Heart left ventricle (tissue), 16 donors: ENCODE measurements at regions not wholly inside any gene's neighbourhood (a gene's known extent, or its start where the extent isn't known, plus 50 kb on each side); places are given as distances from the start of the nearest gene placed in this dataset.

Experiments used
- ATAC-seq, 4 donors: fragments of 200-7000 bp; cut with Tn5 transposase; one replicate each; pipeline ENCODE4 v1.9.1; 2020 to 2022; ENCODE audit warnings: moderate library complexity in 4 of 4, mild to moderate bottlenecking in 3 of 4, moderate number of reproducible peaks in 1 of 4
- DNase-seq, 5 donors: peaks; one replicate each; pipeline ENCODE4 v3.0.0-alpha.2; 2020
- H3K27ac ChIP-seq, 12 donors: fragments of 200-600 bp; sonication (generic) in 4 of 12; one replicate each; pipeline versions ENCODE4 v1.5.0 to v1.8.0; 2016 to 2022; ENCODE audit warnings: mild to moderate bottlenecking in 2 of 12
- H3K27me3 ChIP-seq, 9 donors: fragments of 200-600 bp; sonication (generic) in 2 of 9; one replicate each; pipeline versions ENCODE4 v1.5.1 to v1.8.0; 2016 to 2022; ENCODE audit warnings: mild to moderate bottlenecking in 3 of 9
- H3K36me3 ChIP-seq, 9 donors: fragments of 200-600 bp; sonication (generic) in 2 of 9; one replicate each; pipeline versions ENCODE4 v1.5.0 to v1.8.0; 2018 to 2022; ENCODE audit warnings: mild to moderate bottlenecking in 2 of 9
- H3K4me1 ChIP-seq, 12 donors: fragments of 200-600 bp; sonication (generic) in 4 of 12; one replicate each; pipeline versions ENCODE4 v1.5.0 to v1.8.0; 2016 to 2022; ENCODE audit warnings: mild to moderate bottlenecking in 3 of 12
- H3K4me3 ChIP-seq, 12 donors: fragments of 200-600 bp; sonication (generic) in 4 of 12; one replicate each; pipeline versions ENCODE4 v1.5.0 to v1.8.0; 2017 to 2022; ENCODE audit warnings: mild to moderate bottlenecking in 9 of 12, moderate library complexity in 4 of 12
- H3K9me3 ChIP-seq, 12 donors: fragments of 200-600 bp; sonication (generic) in 4 of 12; one replicate each; pipeline versions ENCODE4 v1.5.0 to v1.8.0; 2016 to 2022; ENCODE audit warnings: mild to moderate bottlenecking in 1 of 12
- CTCF ChIP-seq, 12 donors: fragments of 200-600 bp; sonication (generic) in 4 of 12; IDR thresholded peaks; one replicate each; pipeline versions ENCODE4 v1.5.0 to v1.8.0; 2018 to 2022; ENCODE audit warnings: antibody characterized with exemption in 12 of 12, mild to moderate bottlenecking in 5 of 12
- POLR2A ChIP-seq, 2 donors: fragments of 450-650 bp; IDR thresholded peaks; one replicate each; pipeline ENCODE4 v1.6.1; 2017; ENCODE audit warnings: antibody characterized with exemption in 2 of 2, mild to moderate bottlenecking in 2 of 2, moderate library complexity in 2 of 2
- WGBS, 4 donors: extraction: QIAGEN DNeasy Blood & Tissue Kit in 2 of 4; methylation state at CpG; one replicate each; pipeline versions ENCODE4 v1.1.5 to v1.1.7; 2013 to 2018; 5-methylcytosine and 5-hydroxymethylcytosine counted together
- intact Hi-C, 10 donors: fragments of 100-400 bp; cut with DNase I; formaldehyde crosslinking; loops; one replicate each; pipeline versions ENCODE4 v1.11.1 to v1.14.2; 2022
- donor health status: ischemic (EF 13 %, LVEDD 7.1; RV severe dilation, severe dysfunction).
- donor health status: healthy with polysubstance abuse.
- donor health status: DM: no; HTN: yes; CAD: no.
- donor health status: DM: no; HTN: no; CAD: no.
- donor health status: ischemic (EF 25% LVEDD 6.9; RV normal size, moderate dysfunction).
- donor health status: ischemic (EF 25% LVEDD 5.7; RV mildly dilated, moderate dysfunction).
- donor health status: healthy.
- donor health status: DM: yes; HTN: yes; CAD: no.
- donor health status: ischemic (EF 35%, LVEDD 5.7; RV mildly dilated, moderate dysfunction).
- donor health status: nonischemic (EF 11% LVEDD 7.7; RV severe dilation, severe dysfunction).
- donor health status: DM: yes; HTN: yes; CAD: no.
- donor health status: PGD.
- donor health status: ischemic (EF 29% LVEDD 5.4; RV normal size, mild dysfunction).
- donor health status: nonischemic (EF 23%, LVEDD 6.1; RV moderate dilation, normal function).

- intact Hi-C loops = no loop called here
These were observed 58.3 kb downstream of the TRIML1 start for GRCh38 chr4:188197566-188197965.

GRCh38 chr4:188198982-188199792, 59.9 kb downstream of the TRIML1 start:
- DNase-seq (no peak), ATAC-seq (no peak)
- Histone ChIP-seq H3K4me3 (no peak overlapping the region), H3K9me3 (no peaks in the 10 kb centered on the region), H3K36me3 (no peaks in the 10 kb centered on the region), H3K27me3 (peaks cover 0 to 4% (median 0%) of the 10 kb centered on the region in 9 donors), H3K27ac (no peak overlapping the region), H3K4me1 (no peaks in the 10 kb centered on the region)
- intact Hi-C loops = no loop called here
- TF ChIP-seq CTCF (IDR thresholded peaks at IDR 0.05) (no peak), POLR2A (IDR thresholded peaks at IDR 0.05) (no peak)
- 69 to 74% (median 72%) methylated on average over 11 of the region's 11 CpGs for WGBS, 4 donors

More at GRCh38 chr4:188197566-188197965, 58.3 kb downstream of the TRIML1 start:
- H3K9me3 ChIP-seq = no peaks in the 10 kb centered on the region
- no peak for TF ChIP-seq POLR2A (IDR thresholded peaks at IDR 0.05)
- TF ChIP-seq CTCF (IDR thresholded peaks at IDR 0.05) = no peak
- DNase-seq = no peak
- H3K36me3 ChIP-seq = no peaks in the 10 kb centered on the region
- peaks cover 0 to 4% (median 0%) of the 10 kb centered on the region in 9 donors for H3K27me3 ChIP-seq
- H3K4me1 ChIP-seq = no peaks in the 10 kb centered on the region
- 86 to 96% (median 91%) methylated on average over 8 to 9 of the region's 9 CpGs for WGBS, 4 donors
- H3K4me3 ChIP-seq = no peak overlapping the region
- ATAC-seq = no peak
- no peak overlapping the region for H3K27ac ChIP-seq

GRCh38 chr4:188201851-188202250, 62.6 kb downstream of the TRIML1 start:
- H3K9me3 ChIP-seq = no peaks in the 10 kb centered on the region
- no peaks in the 10 kb centered on the region for H3K4me1 ChIP-seq
- DNase-seq = no peak
- H3K27me3 ChIP-seq = no peaks in the 10 kb centered on the region
- H3K27ac ChIP-seq = no peak overlapping the region
- TF ChIP-seq CTCF (IDR thresholded peaks at IDR 0.05) (no peak), POLR2A (IDR thresholded peaks at IDR 0.05) (no peak)
- no peak overlapping the region for H3K4me3 ChIP-seq
- 48 to 84% (median 56%) methylated on average over 3 of the region's 3 CpGs for WGBS, 4 donors
- ATAC-seq = no peak
- intact Hi-C loops = no loop called here
- no peaks in the 10 kb centered on the region for H3K36me3 ChIP-seq

GRCh38 chr4:188206783-188207182, 67.5 kb downstream of the TRIML1 start:
- no peak for ATAC-seq
- Histone ChIP-seq H3K4me1 (no peaks in the 10 kb centered on the region), H3K36me3 (no peaks in the 10 kb centered on the region), H3K27ac (no peak overlapping the region), H3K4me3 (no peak overlapping the region), H3K9me3 (no peaks in the 10 kb centered on the region), H3K27me3 (no peaks in the 10 kb centered on the region)
- no peak for TF ChIP-seq POLR2A (IDR thresholded peaks at IDR 0.05)
- TF ChIP-seq CTCF (IDR thresholded peaks at IDR 0.05) = no peak
- no peak for DNase-seq
- intact Hi-C loops = no loop called here
- 87 to 90% (median 88%) methylated on average over 3 of the region's 3 CpGs for WGBS, 4 donors
